ENCODE measurements at regions not wholly inside any gene's neighbourhood (a gene's known extent, or its start where the extent isn't known, plus 50 kb on each side); places are given as distances from the start of the nearest gene placed in this dataset.
"Not testable (repeated sequence)": the region's sequence is repeated elsewhere in the genome, so short reads cannot be mapped to it uniquely, and the experiment has no call there.

GRCh38 chr1:19024532-19024931 lies 68.1 kb upstream of the IFFO2 start:
- no peak for TF ChIP-seq CTCF (IDR thresholded peaks at IDR 0.05)
- Histone ChIP-seq H3K27ac (no peak overlapping the region), H3K9me3 (no peaks in the 10 kb centered on the region), H3K9ac (ENCODE audit: low read depth in 2 of 2, low read length in 2 of 2) (no peak overlapping the region), H3K4me3 (no peak overlapping the region), H3K27me3 (no peaks in the 10 kb centered on the region), H3K4me1 (no peaks in the 10 kb centered on the region), H3K36me3 (no peaks in the 10 kb centered on the region)
- intact Hi-C loops (cut with DNase I), result no loop called here
- DNase-seq, result no peak

GRCh38 chr1:19023787-19024186 lies 67.3 kb upstream of the IFFO2 start:
- no peak for DNase-seq
- no peak for TF ChIP-seq CTCF (IDR thresholded peaks at IDR 0.05)
- Histone ChIP-seq H3K4me1 (no peaks in the 10 kb centered on the region), H3K9ac (ENCODE audit: low read depth in 2 of 2, low read length in 2 of 2) (no peak overlapping the region), H3K27ac (no peak overlapping the region), H3K27me3 (no peaks in the 10 kb centered on the region), H3K4me3 (no peak overlapping the region), H3K9me3 (no peaks in the 10 kb centered on the region), H3K36me3 (no peaks in the 10 kb centered on the region)
- intact Hi-C loops (cut with DNase I), result no loop called here

GRCh38 chr1:19021845-19022244 lies 65.4 kb upstream of the IFFO2 start:
- H3K27me3 ChIP-seq, result no peaks in the 10 kb centered on the region
- peak; percentile 62 for DNase-seq
- H3K4me1 ChIP-seq, result no peaks in the 10 kb centered on the region
- H3K4me3 ChIP-seq, result no peak overlapping the region
- no peak for TF ChIP-seq CTCF (IDR thresholded peaks at IDR 0.05)
- H3K27ac ChIP-seq, result peak overlapping the region; percentile 41
- no peaks in the 10 kb centered on the region for H3K36me3 ChIP-seq
- H3K9me3 ChIP-seq, result no peaks in the 10 kb centered on the region
- no peak overlapping the region for H3K9ac ChIP-seq (ENCODE audit: low read depth in 2 of 2, low read length in 2 of 2)
- intact Hi-C loops (cut with DNase I), result no loop called here

- intact Hi-C loops (cut with DNase I); H3K4me3 ChIP-seq; H3K9me3 ChIP-seq; H3K9ac ChIP-seq (ENCODE audit: low read depth in 2 of 2, low read length in 2 of 2); DNase-seq; H3K27ac ChIP-seq; H3K4me1 ChIP-seq; H3K36me3 ChIP-seq; H3K27me3 ChIP-seq: not testable (repeated sequence)
Measured at GRCh38 chr1:19019288-19019687, 62.8 kb upstream of the IFFO2 start.

GRCh38 chr1:19015476-19015875 lies 59.0 kb upstream of the IFFO2 start:
- Histone ChIP-seq H3K4me1 (peaks cover 12% of the 10 kb centered on the region), H3K27me3 (no peaks in the 10 kb centered on the region), H3K27ac (no peak overlapping the region), H3K4me3 (no peak overlapping the region), H3K9me3 (no peaks in the 10 kb centered on the region), H3K36me3 (no peaks in the 10 kb centered on the region), H3K9ac (ENCODE audit: low read depth in 2 of 2, low read length in 2 of 2) (no peak overlapping the region)
- intact Hi-C loops (cut with DNase I), result no loop called here
- TF ChIP-seq CTCF (IDR thresholded peaks at IDR 0.05), result no peak
- DNase-seq, result no peak

GRCh38 chr1:19014765-19015164 lies 58.3 kb upstream of the IFFO2 start:
- no peak for TF ChIP-seq CTCF (IDR thresholded peaks at IDR 0.05)
- Histone ChIP-seq H3K9me3 (no peaks in the 10 kb centered on the region), H3K27ac (peak overlapping the region; percentile 63), H3K36me3 (no peaks in the 10 kb centered on the region), H3K4me3 (no peak overlapping the region), H3K9ac (ENCODE audit: low read depth in 2 of 2, low read length in 2 of 2) (no peak overlapping the region), H3K4me1 (peaks cover 18% of the 10 kb centered on the region), H3K27me3 (no peaks in the 10 kb centered on the region)
- intact Hi-C loops (cut with DNase I), result loop anchor here (5.0 kb wide), 1 partner anchor 57 kb away; the partner anchor contains the start of gene IFFO2
- no peak for DNase-seq

All from colonic mucosa (tissue), 4 donors.